ENCODE measurements at regions not wholly inside any gene's neighbourhood (a gene's known extent, or its start where the extent isn't known, plus 50 kb on each side); places are given as distances from the start of the nearest gene placed in this dataset.

- 58% methylated on average over 7 of the region's 7 CpGs for WGBS (ENCODE audit: low lambda C conversion rate, missing lambda C conversion rate)
- Histone ChIP-seq H3K4me2 (no peak overlapping the region), H3K9me3 (ENCODE audit: low read depth) (no peaks in the 10 kb centered on the region), H3K27ac (no peak overlapping the region), H3K36me3 (replicated peaks; ENCODE audit: insufficient read depth, low read depth) (no peaks in the 10 kb centered on the region), H3K4me1 (ENCODE audit: insufficient read depth) (no peaks in the 10 kb centered on the region), H4K20me1 (ENCODE audit: insufficient read depth, poor library complexity, severe bottlenecking) (no peaks in the 10 kb centered on the region), H3K27me3 (no peaks in the 10 kb centered on the region), H2AFZ (no peak overlapping the region), H3K79me2 (no peaks in the 10 kb centered on the region), H3K4me3 (no peak overlapping the region), H3K9me2 (replicated peaks; ENCODE audit: insufficient read depth) (no peaks in the 10 kb centered on the region)
- TF ChIP-seq EZH2 (IDR thresholded peaks at IDR 0.05; ENCODE audit: borderline replicate concordance) (no peak), CTCF (IDR thresholded peaks at IDR 0.05; ENCODE audit: poor library complexity) (no peak), EZH2phosphoT487 (IDR thresholded peaks at IDR 0.05; ENCODE audit: low read depth, severe bottlenecking, unreplicated experiment) (no peak)
- DNase-seq (ENCODE audit: low spot score): peak; percentile 21
Observed at GRCh38 chr13:47337781-47338507, 441.1 kb upstream of the HTR2A start.

GRCh38 chr13:47334173-47334572 lies 437.3 kb upstream of the HTR2A start:
- Histone ChIP-seq H3K9me3 (ENCODE audit: low read depth) (no peaks in the 10 kb centered on the region), H3K4me3 (no peak overlapping the region), H2AFZ (no peak overlapping the region), H3K4me1 (ENCODE audit: insufficient read depth) (no peaks in the 10 kb centered on the region), H3K36me3 (replicated peaks; ENCODE audit: insufficient read depth, low read depth) (no peaks in the 10 kb centered on the region), H3K27me3 (no peaks in the 10 kb centered on the region), H3K4me2 (no peak overlapping the region), H3K9me2 (replicated peaks; ENCODE audit: insufficient read depth) (no peaks in the 10 kb centered on the region), H3K79me2 (no peaks in the 10 kb centered on the region), H4K20me1 (ENCODE audit: insufficient read depth, poor library complexity, severe bottlenecking) (no peaks in the 10 kb centered on the region), H3K27ac (no peak overlapping the region)
- TF ChIP-seq CTCF (IDR thresholded peaks at IDR 0.05; ENCODE audit: poor library complexity) (no peak), EZH2 (IDR thresholded peaks at IDR 0.05; ENCODE audit: borderline replicate concordance) (no peak), EZH2phosphoT487 (IDR thresholded peaks at IDR 0.05; ENCODE audit: low read depth, severe bottlenecking, unreplicated experiment) (no peak)
- 65% methylated on average over 3 of the region's 3 CpGs for WGBS (ENCODE audit: low lambda C conversion rate, missing lambda C conversion rate)
- no peak for DNase-seq (ENCODE audit: low spot score)

GRCh38 chr13:47332149-47332548 lies 435.3 kb upstream of the HTR2A start:
- Histone ChIP-seq H3K9me2 (replicated peaks; ENCODE audit: insufficient read depth) (no peaks in the 10 kb centered on the region), H4K20me1 (ENCODE audit: insufficient read depth, poor library complexity, severe bottlenecking) (no peaks in the 10 kb centered on the region), H3K27ac (no peak overlapping the region), H3K4me2 (no peak overlapping the region), H3K79me2 (no peaks in the 10 kb centered on the region), H3K36me3 (replicated peaks; ENCODE audit: insufficient read depth, low read depth) (no peaks in the 10 kb centered on the region), H2AFZ (no peak overlapping the region), H3K4me1 (ENCODE audit: insufficient read depth) (no peaks in the 10 kb centered on the region), H3K4me3 (no peak overlapping the region), H3K27me3 (no peaks in the 10 kb centered on the region), H3K9me3 (ENCODE audit: low read depth) (no peaks in the 10 kb centered on the region)
- no peak for TF ChIP-seq CTCF (IDR thresholded peaks at IDR 0.05; ENCODE audit: poor library complexity)
- no peak for TF ChIP-seq EZH2phosphoT487 (IDR thresholded peaks at IDR 0.05; ENCODE audit: low read depth, severe bottlenecking, unreplicated experiment)
- no peak for TF ChIP-seq EZH2 (IDR thresholded peaks at IDR 0.05; ENCODE audit: borderline replicate concordance)
- 92% methylated on average over 4 of the region's 4 CpGs for WGBS (ENCODE audit: low lambda C conversion rate, missing lambda C conversion rate)
- no peak for DNase-seq (ENCODE audit: low spot score)

All from hepatocyte (in vitro differentiated cells).